EH (cell line): ENCODE measurements at regions not wholly inside any gene's neighbourhood (a gene's known extent, or its start where the extent isn't known, plus 50 kb on each side); places are given as distances from the start of the nearest gene placed in this dataset.

Experiments
- DNase-seq: peaks from one replicate; pipeline ENCODE4 v3.0.0-alpha.2; 2015; ENCODE audit warnings: low read depth

- no peak for DNase-seq
Measured at GRCh38 chr14:26766726-26767125, 168.9 kb upstream of the NOVA1 start.

DNA sequence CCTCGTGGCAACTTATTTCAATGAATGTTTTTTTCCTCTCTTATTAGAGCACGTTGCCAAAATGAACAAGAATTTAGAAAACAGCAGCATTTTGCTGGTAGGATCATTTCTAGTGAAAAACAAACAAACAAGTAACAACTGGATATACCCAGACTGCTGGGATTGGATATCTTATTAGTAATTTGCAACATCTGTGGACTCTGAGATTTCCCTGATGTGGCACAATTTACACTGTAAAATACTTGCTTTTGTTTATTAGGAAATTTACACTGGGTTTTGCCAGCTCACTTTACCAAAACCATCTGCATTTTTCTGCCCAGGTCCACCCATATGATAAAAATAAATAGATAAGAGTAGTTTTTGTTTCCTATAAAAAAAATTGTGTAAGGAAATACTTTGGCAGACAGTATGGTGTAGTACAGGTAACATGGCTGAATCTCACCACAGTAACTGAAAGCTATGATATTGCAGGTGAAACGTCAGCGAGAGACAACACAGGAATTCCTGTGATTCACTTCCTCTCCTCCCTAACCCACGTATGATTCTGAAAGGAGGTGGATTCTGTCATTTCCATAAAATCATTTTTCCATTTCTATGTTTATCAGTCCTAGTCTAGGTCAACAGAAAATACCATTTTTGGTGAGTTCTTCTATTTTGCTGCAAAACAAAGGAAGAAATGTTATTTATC is 176.2 kb upstream of the NOVA1 start:
- DNase-seq = no peak

GRCh38 chr14:26775765-26776563 is 178.1 kb upstream of the NOVA1 start:
- DNase-seq = no peak

GRCh38 chr14:26791117-26791806 is 193.4 kb upstream of the NOVA1 start:
- no peak for DNase-seq

GRCh38 chr14:26794731-26795130 is 196.9 kb upstream of the NOVA1 start:
- DNase-seq = no peak

DNA sequence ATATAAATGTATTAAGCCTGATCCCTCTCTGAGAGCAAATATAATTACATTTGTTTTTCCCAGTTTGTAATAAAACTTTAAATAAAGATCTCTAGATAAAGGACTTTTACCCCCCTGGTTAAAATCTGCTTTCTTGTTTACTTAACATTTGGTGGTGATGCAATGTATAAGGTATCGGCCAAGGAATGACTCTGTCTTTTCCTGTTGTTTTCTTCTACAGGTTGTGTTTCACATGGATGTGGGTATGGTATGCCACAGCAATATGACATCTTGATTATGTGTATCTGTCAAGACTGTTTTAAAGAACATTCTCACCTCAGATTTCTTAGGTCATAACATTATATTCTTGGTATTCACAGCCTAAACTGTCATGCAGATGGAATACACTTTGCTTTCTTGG is 210.6 kb upstream of the NOVA1 start:
- no peak for DNase-seq

GRCh38 chr14:26810631-26811030 is 212.8 kb upstream of the NOVA1 start:
- no peak for DNase-seq

- no peak for DNase-seq
Measured at GRCh38 chr14:26811756-26812305, 214.0 kb upstream of the NOVA1 start.

- no peak for DNase-seq
Measured at GRCh38 chr14:26820138-26820537, 222.3 kb upstream of the NOVA1 start.

GRCh38 chr14:26820572-26820971 is 222.7 kb upstream of the NOVA1 start:
- no peak for DNase-seq

- no peak for DNase-seq
Measured at GRCh38 chr14:26828741-26829140, 230.9 kb upstream of the NOVA1 start.

DNA sequence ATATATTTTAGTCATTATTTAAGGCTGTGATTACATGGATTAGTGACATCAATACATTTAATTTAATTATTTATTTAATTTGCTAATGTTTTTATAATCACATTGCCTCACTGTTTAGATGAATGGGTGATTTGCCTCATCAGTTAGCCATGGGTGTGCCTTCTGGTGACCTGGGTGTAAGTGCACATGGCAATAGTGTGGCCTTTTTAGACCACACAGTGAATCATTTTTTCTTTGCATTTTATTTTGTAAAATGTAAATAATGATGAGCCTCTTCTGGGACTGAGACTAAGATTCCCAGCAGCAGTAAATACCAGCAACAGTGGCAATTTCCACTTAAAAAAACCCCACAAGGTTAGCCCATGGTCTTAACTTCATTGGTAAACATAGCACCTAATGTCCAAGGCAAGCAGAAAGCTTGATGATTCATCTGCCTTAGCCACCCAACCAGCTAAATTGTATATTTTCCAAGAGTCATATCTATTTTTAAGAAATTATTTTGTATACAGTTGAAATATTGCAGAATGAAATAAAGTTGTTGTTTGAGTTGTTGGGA is 235.9 kb upstream of the NOVA1 start:
- no peak for DNase-seq

DNA sequence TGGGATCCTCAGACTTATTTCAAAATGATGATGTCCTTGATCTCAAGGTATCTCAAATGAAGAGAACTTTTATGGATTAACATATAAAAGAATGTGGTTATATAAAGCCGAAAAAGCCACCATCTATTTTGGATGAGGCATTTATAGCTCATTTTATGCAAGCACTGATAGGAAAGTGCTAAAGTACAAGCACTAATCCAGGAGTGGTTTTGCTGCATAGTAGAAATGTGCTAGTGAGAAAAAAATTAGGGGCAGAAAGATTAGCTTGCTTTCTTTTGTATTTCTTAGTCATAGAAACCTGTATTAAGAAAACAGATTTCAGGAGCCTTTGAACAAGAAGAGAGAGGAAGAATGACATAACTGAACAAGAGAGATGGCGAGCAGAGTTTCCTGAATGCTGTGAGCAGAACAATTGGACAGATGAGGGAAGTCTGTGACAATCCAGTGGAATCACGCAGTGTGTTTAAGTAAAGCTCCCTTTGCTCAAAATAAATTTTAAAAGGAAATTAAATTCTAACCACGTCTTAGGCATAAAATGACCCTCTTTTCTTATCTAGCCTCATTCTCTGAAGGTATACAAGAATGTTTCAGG is 238.2 kb upstream of the NOVA1 start:
- DNase-seq = no peak

DNA sequence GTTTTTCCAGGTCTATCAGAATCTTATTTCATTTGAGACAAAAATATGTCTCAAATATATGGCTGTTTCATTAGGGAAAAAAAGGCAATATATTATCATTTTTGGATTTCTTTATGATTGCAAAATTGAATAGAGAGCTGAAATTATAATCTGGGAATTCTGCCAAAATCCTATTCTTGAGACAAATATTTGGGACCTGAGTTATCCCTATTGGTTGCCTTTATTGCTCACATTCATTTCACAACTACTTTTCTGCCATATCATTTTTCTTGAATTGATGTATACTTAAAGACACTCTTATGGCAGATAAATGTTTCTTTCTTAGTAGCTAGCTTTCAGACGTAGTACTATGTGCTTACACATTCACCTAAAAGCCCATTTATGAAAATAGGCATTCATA is 241.6 kb upstream of the NOVA1 start:
- DNase-seq = no peak

- DNase-seq = no peak
Measured at GRCh38 chr14:26841326-26841725, 243.5 kb upstream of the NOVA1 start.

DNA sequence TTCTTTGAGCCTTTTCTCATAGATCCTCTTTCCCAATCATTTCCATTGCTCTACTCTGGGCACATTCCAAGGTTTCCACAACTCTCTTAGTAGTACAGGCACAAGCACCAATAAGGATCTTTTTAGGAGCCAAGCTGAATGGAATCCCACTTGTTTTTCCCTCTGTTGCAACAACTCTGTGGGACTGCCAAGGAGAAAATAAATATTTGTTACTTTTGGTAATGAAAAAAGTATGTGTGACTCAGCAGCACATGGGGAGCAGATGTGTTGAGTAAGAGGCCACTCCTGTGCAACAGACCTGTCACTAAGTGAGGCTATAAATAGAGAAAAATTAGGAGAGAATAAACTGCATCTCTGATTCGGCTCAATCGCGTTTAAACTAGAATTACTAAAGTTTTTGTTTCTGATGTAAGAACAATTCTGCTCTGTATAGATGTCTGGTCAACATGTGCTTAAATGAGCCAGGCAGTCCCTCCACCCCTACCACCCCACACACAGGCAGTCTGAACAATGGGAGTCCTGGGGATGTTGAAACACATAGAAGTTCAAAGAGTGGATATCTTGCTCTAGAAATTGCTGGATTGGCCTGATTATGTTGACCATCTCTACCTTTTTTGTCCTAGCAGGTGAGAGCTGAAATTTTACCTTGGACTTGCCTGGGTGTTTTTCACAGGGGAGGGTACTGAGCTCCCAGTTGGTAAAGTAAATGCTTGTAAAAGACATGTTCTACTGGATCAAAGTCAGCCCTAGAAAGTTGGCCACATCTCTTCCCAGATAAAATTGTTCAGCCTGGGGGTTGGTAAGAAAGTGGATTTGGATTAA is 244.3 kb upstream of the NOVA1 start:
- no peak for DNase-seq

- no peak for DNase-seq
Measured at GRCh38 chr14:26845151-26845818, 247.5 kb upstream of the NOVA1 start.

DNA sequence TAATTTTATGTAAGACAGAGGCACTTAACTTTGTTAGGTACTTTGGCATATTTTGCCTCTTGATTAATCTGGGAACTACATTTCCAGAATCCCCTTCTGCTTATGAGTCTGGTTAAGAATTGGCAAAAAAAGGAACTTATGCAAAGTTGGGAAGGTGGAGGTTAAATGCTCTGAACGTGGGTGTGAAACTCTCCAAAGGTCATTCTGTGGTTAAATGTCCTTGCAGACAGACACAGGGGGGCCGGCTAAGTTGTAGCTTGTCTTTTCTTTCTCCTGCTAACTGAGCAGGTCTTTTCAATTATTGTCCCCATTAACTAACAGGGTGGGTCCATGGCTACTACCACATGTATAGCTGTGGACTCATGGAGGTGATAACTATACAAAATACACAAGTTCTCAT is 248.6 kb upstream of the NOVA1 start:
- no peak for DNase-seq

- DNase-seq = no peak
Measured at GRCh38 chr14:26849514-26849913, 251.7 kb upstream of the NOVA1 start.

DNA sequence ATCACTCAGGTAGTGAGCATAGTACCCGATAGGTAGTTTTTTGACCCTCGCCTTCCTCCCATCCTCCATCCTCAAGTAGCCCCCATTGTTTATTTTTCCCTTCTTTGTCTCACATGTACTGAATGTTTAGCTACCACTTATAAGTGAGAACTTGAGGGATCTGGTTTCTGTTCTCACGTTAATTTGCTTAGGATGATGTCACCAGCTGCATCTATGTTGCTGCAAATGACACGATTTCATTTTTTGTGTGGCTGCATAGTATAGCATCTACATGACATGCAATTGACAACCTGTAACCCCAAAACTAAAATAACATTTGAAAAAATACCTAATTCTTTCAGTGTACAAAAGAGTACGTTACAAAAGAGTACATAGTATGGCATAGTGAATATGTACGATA is 254.0 kb upstream of the NOVA1 start:
- no peak for DNase-seq
